ENCODE measurements at regions not wholly inside any gene's neighbourhood (a gene's known extent, or its start where the extent isn't known, plus 50 kb on each side); places are given as distances from the start of the nearest gene placed in this dataset.

- TF ChIP-seq ZNF518A (tag by site-specific recombination; conservative IDR thresholded peaks at IDR 0.05; ENCODE audit: low read depth) (no peak), PRDM1 (tag by site-specific recombination; IDR thresholded peaks at IDR 0.05) (no peak), ZNF266 (tag by site-specific recombination; IDR thresholded peaks at IDR 0.05; ENCODE audit: low read depth) (no peak), ZNF76 (tag by site-specific recombination; IDR thresholded peaks at IDR 0.05; ENCODE audit: borderline replicate concordance, low read depth) (no peak), ZNF24 (tag by site-specific recombination; IDR thresholded peaks at IDR 0.05) (no peak), ZNF335 (tag by site-specific recombination; conservative IDR thresholded peaks at IDR 0.05) (no peak), ZNF311 (tag by site-specific recombination; IDR thresholded peaks at IDR 0.05; ENCODE audit: borderline replicate concordance) (no peak), INSM2 (tag by site-specific recombination; IDR thresholded peaks at IDR 0.05) (no peak), ZFP41 (tag by site-specific recombination; IDR thresholded peaks at IDR 0.05; ENCODE audit: borderline replicate concordance) (no peak), SP7 (tag by site-specific recombination; IDR thresholded peaks at IDR 0.05) (no peak)
Measured at GRCh38 chr21:35219719-35220118, 170.6 kb upstream of the RUNX1 start (continued).

- Histone ChIP-seq H3K4me1 (ENCODE audit: control insufficient read depth, insufficient read depth, low read length) (no peaks in the 10 kb centered on the region), H3K36me3 (ENCODE audit: control insufficient read depth in 2 of 2, insufficient read depth in 1 of 2, low read length in 2 of 2) (no peaks in the 10 kb centered on the region), H3K27ac (ENCODE audit: extremely low read depth, low read depth, low read length) (no peak overlapping the region), H3K9me3 (ENCODE audit: control insufficient read depth, insufficient read depth, low read depth, low read length) (no peaks in the 10 kb centered on the region), H3K4me3 (ENCODE audit: low read depth, low read length) (no peak overlapping the region)
- CTCF ChIA-PET = interaction anchor here (0.6 kb wide), 1 partner anchor 868 kb away, joined by 3 read pairs; no protein-coding TSS in a partner anchor
- POLR2A ChIA-PET = no interaction called here
- TF ChIP-seq ZNF548 (tag by site-specific recombination; IDR thresholded peaks at IDR 0.05) (no peak), YY1 (tag by site-specific recombination; IDR thresholded peaks at IDR 0.05) (no peak), ZFHX2 (tag by site-specific recombination; conservative IDR thresholded peaks at IDR 0.05) (no peak), ZNF558 (tag by site-specific recombination; IDR thresholded peaks at IDR 0.05) (no peak), KLF16 (tag by site-specific recombination; IDR thresholded peaks at IDR 0.05) (no peak), AEBP2 (tag by site-specific recombination; IDR thresholded peaks at IDR 0.05; ENCODE audit: borderline replicate concordance) (no peak), WT1 (tag by site-specific recombination; IDR thresholded peaks at IDR 0.05) (no peak), ZNF677 (tag by site-specific recombination; IDR thresholded peaks at IDR 0.05) (no peak), ZNF18 (tag by site-specific recombination; IDR thresholded peaks at IDR 0.05) (no peak), ZNF645 (tag by site-specific recombination; IDR thresholded peaks at IDR 0.05) (no peak), ZNF830 (tag by site-specific recombination; IDR thresholded peaks at IDR 0.05; ENCODE audit: low read depth) (no peak), ZNF501 (tag by site-specific recombination; IDR thresholded peaks at IDR 0.05) (no peak), OSR2 (tag by site-specific recombination; IDR thresholded peaks at IDR 0.05) (no peak), ZFP3 (tag by site-specific recombination; IDR thresholded peaks at IDR 0.05; ENCODE audit: low read depth) (no peak), ATF2 (tag by site-specific recombination; IDR thresholded peaks at IDR 0.05; ENCODE audit: low read depth) (no peak)
Measured at GRCh38 chr21:35219291-35219690, 170.2 kb upstream of the RUNX1 start.

Measured in HEK293 (cell line).